Uterus (tissue), 3 donors: ENCODE measurements at regions not wholly inside any gene's neighbourhood (a gene's known extent, or its start where the extent isn't known, plus 50 kb on each side); places are given as distances from the start of the nearest gene placed in this dataset.

Experiments
- DNase-seq, 2 donors: peaks; one replicate each; pipeline ENCODE4 v3.0.0-alpha.2; 2019 to 2020
- H3K27ac ChIP-seq, 2 donors: fragments of 200-600 bp; sonication (generic); 1 replicate in 1 of 2; 2 replicates in 1 of 2; pipeline ENCODE4 v1.5.1; 2016 to 2018
- H3K27me3 ChIP-seq, 2 donors: fragments of 200-600 bp; sonication (generic); one replicate each; pipeline ENCODE4 v1.5.1; 2018 to 2019; ENCODE audit warnings: control low read depth in 1 of 2
- H3K36me3 ChIP-seq, 2 donors: fragments of 200-600 bp; sonication (generic); one replicate each; pipeline ENCODE4 v1.5.1; 2019; ENCODE audit warnings: control low read depth in 1 of 2
- H3K4me1 ChIP-seq, 2 donors: fragments of 200-600 bp; sonication (generic); one replicate each; pipeline ENCODE4 v1.5.1; 2018 to 2019; ENCODE audit warnings: control low read depth in 1 of 2
- H3K4me3 ChIP-seq, 2 donors: fragments of 200-600 bp; sonication (generic); 1 replicate in 1 of 2; 2 replicates in 1 of 2; pipeline ENCODE4 v1.5.1; 2018 to 2019; ENCODE audit warnings: mild to moderate bottlenecking in 1 of 2
- H3K9me3 ChIP-seq, 2 donors: fragments of 200-600 bp; sonication (generic); one replicate each; pipeline ENCODE4 v1.5.1; 2019; ENCODE audit warnings: control low read depth in 1 of 2
- POLR2A ChIP-seq, 2 donors: fragments of 450-650 bp; IDR thresholded peaks; one replicate each; pipeline ENCODE4 v1.6.1; 2016; ENCODE audit warnings: antibody characterized with exemption in 2 of 2, mild to moderate bottlenecking in 1 of 2, moderate library complexity in 1 of 2
- intact Hi-C: fragments of 100-400 bp; cut with DNase I; formaldehyde crosslinking; loops from one replicate; pipeline ENCODE4 v1.15.1; 2023; ENCODE audit warnings: low total_unique reads
- TF ChIP-seq, protein P1 (sequence below), 4 experiments: fragments of 200-600 bp in 2 of 4; fragments of 450-650 bp in 2 of 4; sonication (generic) in 2 of 4; IDR thresholded peaks; one replicate each; pipeline ENCODE4 v1.5.1; 2016 to 2019; ENCODE audit warnings: antibody characterized with exemption in 4 of 4, mild to moderate bottlenecking in 2 of 4, moderate library complexity in 1 of 4
- donor health status: DM: yes; HTN: yes; CAD: no.

DNA sequence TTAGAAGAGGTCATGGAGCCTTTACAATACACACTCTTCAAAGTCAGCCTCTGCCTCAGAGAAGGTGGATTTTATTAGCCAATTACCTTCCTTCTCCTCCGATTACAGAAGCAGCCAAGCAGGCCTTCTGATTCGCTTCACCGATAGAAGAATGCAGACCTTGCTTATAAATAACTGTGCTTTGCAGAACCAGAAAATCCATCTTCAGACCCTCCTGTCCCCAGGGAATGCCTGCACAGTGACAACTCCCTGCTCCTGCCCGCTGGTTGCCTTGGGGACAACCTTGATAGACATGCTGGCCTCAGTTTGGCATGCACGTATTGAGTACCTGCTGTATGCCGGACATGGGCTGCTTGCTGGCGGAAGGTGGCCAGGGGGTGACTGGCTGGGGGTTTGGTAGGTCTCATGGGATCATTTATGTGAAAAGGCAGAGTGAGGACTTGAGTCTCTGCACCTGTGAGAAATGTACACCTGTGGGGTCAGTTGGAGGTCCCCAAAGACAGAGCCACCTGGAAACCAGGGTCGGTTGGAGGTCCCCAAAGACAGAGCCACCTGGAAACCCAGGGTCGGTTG, 1238.7 kb downstream of the BRD1 start:
- no peak for TF ChIP-seq POLR2A (IDR thresholded peaks at IDR 0.05)
- TF ChIP-seq, protein P1, sequence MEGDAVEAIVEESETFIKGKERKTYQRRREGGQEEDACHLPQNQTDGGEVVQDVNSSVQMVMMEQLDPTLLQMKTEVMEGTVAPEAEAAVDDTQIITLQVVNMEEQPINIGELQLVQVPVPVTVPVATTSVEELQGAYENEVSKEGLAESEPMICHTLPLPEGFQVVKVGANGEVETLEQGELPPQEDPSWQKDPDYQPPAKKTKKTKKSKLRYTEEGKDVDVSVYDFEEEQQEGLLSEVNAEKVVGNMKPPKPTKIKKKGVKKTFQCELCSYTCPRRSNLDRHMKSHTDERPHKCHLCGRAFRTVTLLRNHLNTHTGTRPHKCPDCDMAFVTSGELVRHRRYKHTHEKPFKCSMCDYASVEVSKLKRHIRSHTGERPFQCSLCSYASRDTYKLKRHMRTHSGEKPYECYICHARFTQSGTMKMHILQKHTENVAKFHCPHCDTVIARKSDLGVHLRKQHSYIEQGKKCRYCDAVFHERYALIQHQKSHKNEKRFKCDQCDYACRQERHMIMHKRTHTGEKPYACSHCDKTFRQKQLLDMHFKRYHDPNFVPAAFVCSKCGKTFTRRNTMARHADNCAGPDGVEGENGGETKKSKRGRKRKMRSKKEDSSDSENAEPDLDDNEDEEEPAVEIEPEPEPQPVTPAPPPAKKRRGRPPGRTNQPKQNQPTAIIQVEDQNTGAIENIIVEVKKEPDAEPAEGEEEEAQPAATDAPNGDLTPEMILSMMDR (IDR thresholded peaks at IDR 0.05), result no peak
- no peaks in the 10 kb centered on the region for H3K36me3 ChIP-seq
- no peak overlapping the region for H3K27ac ChIP-seq
- no peaks in the 10 kb centered on the region for H3K4me1 ChIP-seq
- H3K4me3 ChIP-seq, result no peak overlapping the region
- H3K27me3 ChIP-seq, result no peaks in the 10 kb centered on the region
- intact Hi-C loops, result no loop called here
- no peaks in the 10 kb centered on the region for H3K9me3 ChIP-seq
- no peak for DNase-seq

DNA sequence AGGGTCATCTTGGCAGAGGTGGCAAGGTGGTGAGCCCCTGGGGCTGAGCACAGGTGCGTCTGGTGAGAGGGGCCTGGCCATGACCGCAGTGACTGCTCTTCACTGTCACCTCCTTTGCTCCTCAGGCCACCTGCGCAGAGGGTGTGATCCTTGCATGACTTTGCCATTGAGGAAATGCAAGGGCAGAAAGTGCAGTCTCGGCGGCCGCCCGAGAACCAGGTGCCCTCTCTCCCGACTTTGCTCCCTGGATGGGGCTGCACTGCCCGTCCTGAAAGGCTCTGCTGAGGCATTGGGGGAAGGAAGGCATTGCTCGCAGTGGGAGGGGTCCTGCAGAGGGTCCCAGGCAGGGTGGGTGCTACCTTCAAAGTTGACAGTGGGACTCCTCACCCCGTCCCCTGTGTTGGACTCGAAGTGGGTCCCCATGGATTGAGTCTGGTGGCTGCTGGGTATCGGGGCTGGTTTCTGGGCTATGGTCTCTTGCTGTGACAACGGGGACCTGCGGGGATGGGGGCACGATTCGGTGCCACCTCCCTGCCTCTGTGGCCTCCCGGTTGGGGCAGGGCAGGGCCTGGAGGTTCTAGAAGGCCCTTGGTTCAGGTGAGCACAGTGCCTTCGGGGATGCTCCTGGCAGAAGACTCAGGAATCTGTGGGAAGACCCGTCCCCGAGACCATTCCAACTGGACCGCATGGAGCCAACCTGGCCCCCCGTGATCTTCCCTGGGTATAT, 1239.4 kb downstream of the BRD1 start:
- intact Hi-C loops, result no loop called here
- no peaks in the 10 kb centered on the region for H3K36me3 ChIP-seq
- H3K4me1 ChIP-seq, result no peaks in the 10 kb centered on the region
- DNase-seq, result no peak
- no peak overlapping the region for H3K4me3 ChIP-seq
- TF ChIP-seq POLR2A (IDR thresholded peaks at IDR 0.05), result no peak
- TF ChIP-seq, protein P1 (IDR thresholded peaks at IDR 0.05), result no peak
- H3K9me3 ChIP-seq, result no peaks in the 10 kb centered on the region
- no peak overlapping the region for H3K27ac ChIP-seq
- no peaks in the 10 kb centered on the region for H3K27me3 ChIP-seq

DNA sequence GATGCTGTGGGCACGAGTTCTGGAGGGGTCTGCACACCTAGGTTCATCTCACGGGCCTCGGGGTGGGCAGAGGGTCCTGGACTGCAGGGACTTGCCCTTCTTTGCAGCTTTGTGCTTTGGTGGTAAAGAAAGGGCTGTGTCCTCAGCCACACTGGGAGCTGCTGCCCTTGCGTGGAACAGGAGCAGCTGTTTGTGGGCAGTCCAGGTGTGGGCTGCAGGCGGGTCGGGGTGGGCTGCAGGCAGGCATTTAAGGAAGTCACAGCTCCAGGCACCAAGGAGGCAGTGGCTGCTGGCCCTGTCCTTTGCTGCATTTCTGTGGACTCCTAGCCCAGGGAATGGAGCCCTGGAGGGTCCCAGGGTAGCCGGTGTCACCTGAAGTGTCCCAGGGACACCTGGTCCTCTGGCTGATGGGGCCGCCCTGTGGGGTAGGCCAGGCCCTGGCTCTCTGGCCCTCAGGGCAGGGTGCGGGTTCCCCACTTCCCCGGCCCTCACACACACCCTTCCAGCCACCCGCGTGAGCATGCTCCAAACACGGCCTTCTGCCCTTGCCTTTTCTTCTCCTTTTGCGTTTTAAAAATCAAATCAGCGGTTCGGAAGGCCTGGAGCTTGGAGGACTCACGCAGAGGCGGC, 1240.3 kb downstream of the BRD1 start:
- no peak for TF ChIP-seq POLR2A (IDR thresholded peaks at IDR 0.05)
- TF ChIP-seq, protein P1 (IDR thresholded peaks at IDR 0.05), result no peak
- intact Hi-C loops, result no loop called here

DNA sequence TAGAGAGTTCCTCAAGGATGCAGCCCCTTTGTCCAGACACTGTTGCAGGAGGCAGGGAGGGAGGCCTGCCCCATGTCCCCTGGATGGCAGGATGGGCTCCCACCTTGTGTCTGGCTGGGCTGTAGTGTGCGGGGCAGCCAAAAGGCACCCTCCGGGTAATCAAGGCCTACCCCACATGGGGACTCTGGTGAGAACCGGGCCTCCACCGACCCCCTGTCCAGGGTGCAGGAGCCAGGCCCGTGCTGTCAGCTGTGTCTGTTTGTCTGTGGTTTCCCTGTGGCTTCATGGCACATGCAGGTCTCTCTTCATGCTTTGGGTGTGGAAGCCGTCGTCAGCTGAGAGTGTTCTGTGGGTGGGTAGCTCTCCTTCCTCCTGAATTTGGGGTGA, 1240.9 kb downstream of the BRD1 start:
- H3K4me1 ChIP-seq, result no peaks in the 10 kb centered on the region
- DNase-seq, result no peak
- intact Hi-C loops, result no loop called here
- TF ChIP-seq, protein P1 (IDR thresholded peaks at IDR 0.05), result no peak
- TF ChIP-seq POLR2A (IDR thresholded peaks at IDR 0.05), result no peak
- no peaks in the 10 kb centered on the region for H3K9me3 ChIP-seq
- no peak overlapping the region for H3K27ac ChIP-seq
- no peaks in the 10 kb centered on the region for H3K36me3 ChIP-seq
- H3K4me3 ChIP-seq, result no peak overlapping the region
- H3K27me3 ChIP-seq, result no peaks in the 10 kb centered on the region

More for the DNA sequence above, 1240.3 kb downstream of the BRD1 start:
- no peaks in the 10 kb centered on the region for H3K9me3 ChIP-seq
- no peak overlapping the region for H3K4me3 ChIP-seq
- H3K27ac ChIP-seq, result no peak overlapping the region
- H3K4me1 ChIP-seq, result no peaks in the 10 kb centered on the region
- no peaks in the 10 kb centered on the region for H3K27me3 ChIP-seq
- no peak for DNase-seq
- no peaks in the 10 kb centered on the region for H3K36me3 ChIP-seq
